Gastrocnemius medialis (tissue), 4 donors: ENCODE measurements at regions not wholly inside any gene's neighbourhood (a gene's known extent, or its start where the extent isn't known, plus 50 kb on each side); places are given as distances from the start of the nearest gene placed in this dataset.

ENCODE experiments used
- CTCF ChIP-seq, 5 experiments: fragments of 450-650 bp in 3 of 5; fragments of 200-600 bp in 2 of 5; sonication (generic) in 2 of 5; IDR thresholded peaks in 4 of 5; conservative IDR thresholded peaks in 1 of 5; 1 replicate in 4 of 5; 2 replicates in 1 of 5; pipeline ENCODE4 v1.5.1; 2016 to 2019; ENCODE audit warnings: antibody characterized with exemption in 5 of 5, mild to moderate bottlenecking in 3 of 5, moderate library complexity in 3 of 5
- POLR2A ChIP-seq, 2 donors: fragments of 450-650 bp; IDR thresholded peaks; one replicate each; pipeline ENCODE4 v1.6.1; 2017; ENCODE audit warnings: antibody characterized with exemption in 2 of 2, mild to moderate bottlenecking in 2 of 2, moderate library complexity in 2 of 2

GRCh38 chr6:114833211-114833610 lies 490.4 kb upstream of the HS3ST5 start:
- no peak for TF ChIP-seq CTCF (IDR thresholded peaks at IDR 0.05 in 4 of 5, conservative IDR thresholded peaks at IDR 0.05 in 1 of 5)
- TF ChIP-seq POLR2A (IDR thresholded peaks at IDR 0.05): no peak
